ENCODE measurements at regions not wholly inside any gene's neighbourhood (a gene's known extent, or its start where the extent isn't known, plus 50 kb on each side); places are given as distances from the start of the nearest gene placed in this dataset.

- TF ChIP-seq, protein P1, sequence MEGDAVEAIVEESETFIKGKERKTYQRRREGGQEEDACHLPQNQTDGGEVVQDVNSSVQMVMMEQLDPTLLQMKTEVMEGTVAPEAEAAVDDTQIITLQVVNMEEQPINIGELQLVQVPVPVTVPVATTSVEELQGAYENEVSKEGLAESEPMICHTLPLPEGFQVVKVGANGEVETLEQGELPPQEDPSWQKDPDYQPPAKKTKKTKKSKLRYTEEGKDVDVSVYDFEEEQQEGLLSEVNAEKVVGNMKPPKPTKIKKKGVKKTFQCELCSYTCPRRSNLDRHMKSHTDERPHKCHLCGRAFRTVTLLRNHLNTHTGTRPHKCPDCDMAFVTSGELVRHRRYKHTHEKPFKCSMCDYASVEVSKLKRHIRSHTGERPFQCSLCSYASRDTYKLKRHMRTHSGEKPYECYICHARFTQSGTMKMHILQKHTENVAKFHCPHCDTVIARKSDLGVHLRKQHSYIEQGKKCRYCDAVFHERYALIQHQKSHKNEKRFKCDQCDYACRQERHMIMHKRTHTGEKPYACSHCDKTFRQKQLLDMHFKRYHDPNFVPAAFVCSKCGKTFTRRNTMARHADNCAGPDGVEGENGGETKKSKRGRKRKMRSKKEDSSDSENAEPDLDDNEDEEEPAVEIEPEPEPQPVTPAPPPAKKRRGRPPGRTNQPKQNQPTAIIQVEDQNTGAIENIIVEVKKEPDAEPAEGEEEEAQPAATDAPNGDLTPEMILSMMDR (IDR thresholded peaks at IDR 0.05), result no peak
- TF ChIP-seq POLR2A (IDR thresholded peaks at IDR 0.05) (no peak), EP300 (IDR thresholded peaks at IDR 0.05) (no peak)
These were observed 335.7 kb upstream of the CFAP20DC start for GRCh38 chr3:59385547-59385946.
